Stomach (tissue), 8 donors: ENCODE measurements at regions not wholly inside any gene's neighbourhood (a gene's known extent, or its start where the extent isn't known, plus 50 kb on each side); places are given as distances from the start of the nearest gene placed in this dataset.

Experiments
- DNase-seq, 2 donors: peaks; one replicate each; pipeline versions ENCODE4 v3.0.0 to v3.0.0-alpha.2; 2013 to 2019
- H3K27ac ChIP-seq, 5 donors: fragments of 200-600 bp in 4 of 5; sonication (generic) in 4 of 5; one replicate each; pipeline ENCODE4 v1.5.1; 2013 to 2019; ENCODE audit warnings: mild to moderate bottlenecking in 1 of 5, moderate library complexity in 1 of 5
- H3K27me3 ChIP-seq, 3 donors: fragments of 200-600 bp; sonication (generic); one replicate each; pipeline ENCODE4 v1.5.1; 2017 to 2019; ENCODE audit warnings: mixed run types in 1 of 3
- H3K36me3 ChIP-seq, 4 donors: fragments of 200-600 bp; sonication (generic); 1 replicate in 3 of 4; 2 replicates in 1 of 4; pipeline ENCODE4 v1.5.1; 2016 to 2019
- H3K4me1 ChIP-seq, 4 donors: fragments of 200-600 bp; sonication (generic); one replicate each; pipeline ENCODE4 v1.5.1; 2016 to 2019
- H3K4me3 ChIP-seq, 4 donors: fragments of 200-600 bp; sonication (generic) in 3 of 4; one replicate each; pipeline ENCODE4 v1.5.1; 2016 to 2019; ENCODE audit warnings: mild to moderate bottlenecking in 1 of 4
- H3K9me3 ChIP-seq, 4 donors: fragments of 200-600 bp; sonication (generic); one replicate each; pipeline ENCODE4 v1.5.1; 2016 to 2019
- CTCF ChIP-seq, 7 experiments: fragments of 450-650 bp in 4 of 7; fragments of 200-600 bp in 3 of 7; sonication (generic) in 3 of 7; IDR thresholded peaks; one replicate each; pipeline ENCODE4 v1.5.1; 2016 to 2019; ENCODE audit warnings: antibody characterized with exemption in 7 of 7, control low read depth in 2 of 7, mild to moderate bottlenecking in 1 of 7
- EP300 ChIP-seq: sonication (generic); formaldehyde crosslinking; IDR thresholded peaks from one replicate; pipeline ENCODE4 v1.6.1; 2017; ENCODE audit warnings: antibody characterized with exemption
- POLR2A ChIP-seq, 4 donors: fragments of 450-650 bp; IDR thresholded peaks; one replicate each; pipeline ENCODE4 v1.6.1; 2016; ENCODE audit warnings: antibody characterized with exemption in 4 of 4, control low read depth in 2 of 4, mild to moderate bottlenecking in 1 of 4, moderate library complexity in 1 of 4
- POLR2AphosphoS5 ChIP-seq, 3 donors: sonication (generic); formaldehyde crosslinking; IDR thresholded peaks; one replicate each; pipeline ENCODE4 v1.6.1; 2016; ENCODE audit warnings: antibody characterized with exemption in 3 of 3
- WGBS, 5 donors: extraction: QIAGEN DNeasy Blood & Tissue Kit in 3 of 5; methylation state at CpG; one replicate each; pipeline versions ENCODE4 v1.1.5 to v1.1.7; 2013 to 2018; 5-methylcytosine and 5-hydroxymethylcytosine counted together
- intact Hi-C: fragments of 100-400 bp; cut with DNase I; formaldehyde crosslinking; loops from one replicate; pipeline ENCODE4 v1.15.1; 2023; ENCODE audit warnings: low total_unique reads
- donor health status: healthy with polysubstance abuse.
- donor health status: Bipolar disorder and iron deficiency.
- donor health status: healthy.

DNA sequence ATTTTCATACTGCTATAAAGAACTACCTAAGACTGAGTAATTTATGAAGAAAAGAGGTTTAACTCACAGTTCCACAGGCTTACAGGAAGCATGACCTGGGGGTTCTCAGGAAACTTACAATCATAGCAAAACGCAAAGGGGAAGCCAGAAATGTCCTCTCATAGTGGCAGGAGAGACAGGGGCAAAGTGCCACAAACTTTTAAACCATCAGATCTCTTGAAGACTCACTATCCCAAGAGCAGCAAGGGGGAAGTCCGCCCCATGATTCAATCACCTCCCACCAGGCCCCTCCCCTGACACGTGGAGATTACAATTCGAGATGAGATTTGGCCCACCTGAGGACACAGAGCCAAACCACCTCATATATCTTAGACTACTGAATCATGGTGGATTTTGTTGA, 198.7 kb downstream of the KCTD12 start:
- no peaks in the 10 kb centered on the region for H3K9me3 ChIP-seq
- intact Hi-C loops, result no loop called here
- H3K4me1 ChIP-seq, result peaks cover 0 to 18% (median 10%) of the 10 kb centered on the region in 4 donors
- H3K36me3 ChIP-seq, result no peaks in the 10 kb centered on the region
- WGBS, 5 donors, result 14 to 46% (median 34%) methylated on average over 4 of the region's 4 CpGs
- no peak for DNase-seq
- H3K27me3 ChIP-seq, result no peaks in the 10 kb centered on the region
- H3K4me3 ChIP-seq, result no peak overlapping the region
- no peak for TF ChIP-seq CTCF (IDR thresholded peaks at IDR 0.05)
- TF ChIP-seq EP300, result no peak
- TF ChIP-seq POLR2A (IDR thresholded peaks at IDR 0.05), result no peak
- TF ChIP-seq POLR2AphosphoS5 (IDR thresholded peaks at IDR 0.05), result no peak
- peak overlapping the region in 1 of 5 donors; percentile 23 for H3K27ac ChIP-seq

GRCh38 chr13:76685938-76686337, 200.3 kb downstream of the KCTD12 start:
- H3K27ac ChIP-seq, result no peak overlapping the region
- TF ChIP-seq CTCF (IDR thresholded peaks at IDR 0.05) (no peak), POLR2A (IDR thresholded peaks at IDR 0.05) (no peak), EP300 (no peak), POLR2AphosphoS5 (IDR thresholded peaks at IDR 0.05) (no peak)
- no peak overlapping the region for H3K4me3 ChIP-seq
- H3K27me3 ChIP-seq, result no peaks in the 10 kb centered on the region
- H3K36me3 ChIP-seq, result no peaks in the 10 kb centered on the region
- peaks cover 0 to 18% (median 10%) of the 10 kb centered on the region in 4 donors for H3K4me1 ChIP-seq
- DNase-seq, result no peak
- intact Hi-C loops, result no loop called here
- no peaks in the 10 kb centered on the region for H3K9me3 ChIP-seq
- 92 to 99% (median 95%) methylated on average over 5 of the region's 5 CpGs for WGBS, 5 donors

GRCh38 chr13:76684336-76684735, 201.9 kb downstream of the KCTD12 start:
- no peak overlapping the region for H3K27ac ChIP-seq
- no peaks in the 10 kb centered on the region for H3K27me3 ChIP-seq
- TF ChIP-seq POLR2A (IDR thresholded peaks at IDR 0.05) (no peak), POLR2AphosphoS5 (IDR thresholded peaks at IDR 0.05) (no peak), CTCF (IDR thresholded peaks at IDR 0.05) (no peak), EP300 (no peak)
- DNase-seq, result no peak
- WGBS, 5 donors, result 24 to 57% (median 41%) methylated on average over 1 of the region's 1 CpG
- intact Hi-C loops, result no loop called here
- peaks cover 0 to 15% (median 10%) of the 10 kb centered on the region in 4 donors for H3K4me1 ChIP-seq
- no peak overlapping the region for H3K4me3 ChIP-seq
- H3K36me3 ChIP-seq, result no peaks in the 10 kb centered on the region
- H3K9me3 ChIP-seq, result no peaks in the 10 kb centered on the region

- peaks cover 0 to 15% (median 10%) of the 10 kb centered on the region in 4 donors for H3K4me1 ChIP-seq
- no peak overlapping the region for H3K27ac ChIP-seq
- TF ChIP-seq POLR2A (IDR thresholded peaks at IDR 0.05), result no peak
- TF ChIP-seq CTCF (IDR thresholded peaks at IDR 0.05), result no peak
- TF ChIP-seq EP300, result no peak
- no peak for TF ChIP-seq POLR2AphosphoS5 (IDR thresholded peaks at IDR 0.05)
- H3K4me3 ChIP-seq, result no peak overlapping the region
- H3K36me3 ChIP-seq, result no peaks in the 10 kb centered on the region
- intact Hi-C loops, result no loop called here
- H3K27me3 ChIP-seq, result no peaks in the 10 kb centered on the region
- 61 to 78% (median 69%) methylated on average over 2 of the region's 2 CpGs for WGBS, 5 donors
- no peak for DNase-seq
- no peaks in the 10 kb centered on the region for H3K9me3 ChIP-seq
Measured at GRCh38 chr13:76683854-76684253, 202.4 kb downstream of the KCTD12 start.
